GM23338 (cell line): ENCODE measurements at regions not wholly inside any gene's neighbourhood (a gene's known extent, or its start where the extent isn't known, plus 50 kb on each side); places are given as distances from the start of the nearest gene placed in this dataset.

ENCODE experiments used
- ATAC-seq: fragments of 200-7000 bp; cut with Tn5 transposase; 3 replicates; pipeline ENCODE4 v1.9.1; 2020
- DNase-seq: peaks from one replicate; pipeline ENCODE4 v3.0.0-alpha.2; 2015; ENCODE audit warnings: low spot score
- H2AFZ ChIP-seq: fragments of 200-600 bp; sonication (generic); 2 replicates; pipeline ENCODE4 v1.8.0; 2016; ENCODE audit warnings: antibody characterized with exemption, mild to moderate bottlenecking, moderate library complexity
- H3F3A ChIP-seq: fragments of 200-600 bp; sonication (generic); replicated peaks from 2 replicates; pipeline ENCODE4 v1.8.0; 2017; ENCODE audit warnings: antibody characterized with exemption, mixed run types, low read depth
- H3K27ac ChIP-seq: fragments of 200-600 bp; sonication (generic); 2 replicates; pipeline ENCODE4 v1.6.1; 2016; ENCODE audit warnings: low read depth
- H3K27me3 ChIP-seq: fragments of 200-600 bp; sonication (generic); 2 replicates; pipeline ENCODE4 v1.8.0; 2016; ENCODE audit warnings: mild to moderate bottlenecking, mixed run types, moderate library complexity; ENCODE audit not compliant: insufficient read depth
- H3K36me3 ChIP-seq: fragments of 200-600 bp; sonication (generic); 2 replicates; pipeline ENCODE4 v1.8.0; 2016; ENCODE audit warnings: mild to moderate bottlenecking; ENCODE audit not compliant: insufficient read depth
- H3K4me1 ChIP-seq: fragments of 200-600 bp; sonication (generic); 2 replicates; pipeline ENCODE4 v1.8.0; 2016; ENCODE audit warnings: mild to moderate bottlenecking, moderate library complexity; ENCODE audit not compliant: insufficient read depth
- H3K4me2 ChIP-seq: fragments of 200-600 bp; sonication (generic); 2 replicates; pipeline ENCODE4 v1.7.1; 2017; ENCODE audit warnings: mixed run types
- H3K4me3 ChIP-seq: fragments of 200-600 bp; sonication (generic); 2 replicates; pipeline ENCODE4 v1.6.1; 2016; ENCODE audit warnings: mixed run types
- H3K79me2 ChIP-seq: fragments of 200-600 bp; sonication (generic); replicated peaks from 2 replicates; pipeline ENCODE4 v1.8.0; 2017; ENCODE audit warnings: mild to moderate bottlenecking; ENCODE audit not compliant: insufficient read depth
- H3K9me2 ChIP-seq: fragments of 200-600 bp; sonication (generic); 2 replicates; pipeline ENCODE4 v1.8.0; 2017; ENCODE audit not compliant: insufficient read depth
- H4K20me1 ChIP-seq: fragments of 200-600 bp; sonication (generic); replicated peaks from 2 replicates; pipeline ENCODE4 v1.8.0; 2017; ENCODE audit warnings: mild to moderate bottlenecking; ENCODE audit not compliant: insufficient read depth
- H3K27ac Mint-ChIP-seq: 2 replicates; pipeline ENCODE4 v1.8.0; 2020; ENCODE audit warnings: inconsistent platforms, mild to moderate bottlenecking, moderate library complexity, mixed read lengths
- H3K27me3 Mint-ChIP-seq: 3 replicates; pipeline ENCODE4 v1.8.0; 2022; ENCODE audit warnings: low read depth, mild to moderate bottlenecking, moderate library complexity, mixed read lengths, inconsistent platforms; ENCODE audit not compliant: insufficient read depth, poor library complexity
- H3K36me3 Mint-ChIP-seq: 3 replicates; pipeline ENCODE4 v1.8.0; 2021; ENCODE audit warnings: low read depth, mild to moderate bottlenecking, inconsistent platforms, moderate library complexity, mixed read lengths
- H3K4me1 Mint-ChIP-seq: 3 replicates; pipeline ENCODE4 v1.8.0; 2020; ENCODE audit warnings: mild to moderate bottlenecking, inconsistent platforms, mixed read lengths
- H3K4me3 Mint-ChIP-seq: 3 replicates; pipeline ENCODE4 v1.8.0; 2021; ENCODE audit warnings: moderate library complexity, mild to moderate bottlenecking, inconsistent platforms, mixed read lengths
- H3K9me3 Mint-ChIP-seq: 3 replicates; pipeline ENCODE4 v1.8.0; 2020; ENCODE audit warnings: moderate library complexity, mild to moderate bottlenecking, inconsistent platforms, mixed read lengths
- CREB1 ChIP-seq: fragments of 250-450 bp; sonication (Bioruptor Pico); IDR thresholded peaks from 2 replicates; pipeline ENCODE4 v1.5.0; 2020; ENCODE audit warnings: low read depth, mild to moderate bottlenecking, moderate library complexity
- CTCF ChIP-seq, 2 experiments: fragments of 200-600 bp in 1 of 2; sonication (generic) in 1 of 2; conservative IDR thresholded peaks; 2 replicates each; pipeline versions ENCODE4 v1.5.1 to v1.6.1; 2016 to 2017; ENCODE audit warnings: antibody characterized with exemption in 2 of 2, low read depth in 2 of 2, mild to moderate bottlenecking in 2 of 2, moderate library complexity in 1 of 2
- ETS1 ChIP-seq: IDR thresholded peaks from 2 replicates; pipeline ENCODE4 v1.6.1; 2016; ENCODE audit warnings: antibody characterized with exemption
- EZH2 ChIP-seq: fragments of 200-600 bp; sonication (generic); IDR thresholded peaks from one replicate; pipeline ENCODE4 v1.8.0; 2017; ENCODE audit warnings: antibody characterized with exemption, mild to moderate bottlenecking, low read depth; ENCODE audit not compliant: unreplicated experiment
- EZH2phosphoT487 ChIP-seq: fragments of 200-600 bp; sonication (generic); IDR thresholded peaks from one replicate; pipeline ENCODE4 v1.8.1; 2018; ENCODE audit warnings: antibody characterized with exemption; ENCODE audit not compliant: unreplicated experiment
- JUNB ChIP-seq: IDR thresholded peaks from one replicate; pipeline ENCODE4 v1.6.1; 2016; ENCODE audit warnings: antibody characterized with exemption; ENCODE audit not compliant: unreplicated experiment
- NANOG ChIP-seq: IDR thresholded peaks from 2 replicates; pipeline ENCODE4 v1.6.1; 2016; ENCODE audit warnings: antibody characterized with exemption, borderline replicate concordance
- POLR2AphosphoS5 ChIP-seq: IDR thresholded peaks from 2 replicates; pipeline ENCODE4 v1.6.1; 2016; ENCODE audit warnings: antibody characterized with exemption, low read depth
- REST ChIP-seq: IDR thresholded peaks from one replicate; pipeline ENCODE4 v1.6.1; 2018; ENCODE audit warnings: antibody characterized with exemption; ENCODE audit not compliant: unreplicated experiment
- ZNF114 ChIP-seq: fragments of 250-450 bp; sonication (Bioruptor Pico); IDR thresholded peaks from 2 replicates; pipeline ENCODE4 v1.5.0; 2020; ENCODE audit warnings: mild to moderate bottlenecking, moderate library complexity
- ZNF331 ChIP-seq: fragments of 250-450 bp; sonication (Bioruptor Pico); IDR thresholded peaks from 2 replicates; pipeline ENCODE4 v1.5.0; 2020; ENCODE audit warnings: low read depth, mild to moderate bottlenecking, moderate library complexity
- ZNF462 ChIP-seq: fragments of 250-450 bp; sonication (Bioruptor Pico); IDR thresholded peaks from 2 replicates; pipeline ENCODE4 v1.5.0; 2020; ENCODE audit warnings: mild to moderate bottlenecking, moderate library complexity

GRCh38 chr20:63070771-63071540 is 64.2 kb upstream of the BHLHE23 start (continued):
- no peak for TF ChIP-seq ZNF462 (CRISPR knock-in tag)
- TF ChIP-seq JUNB: no peak

- Mint-ChIP-seq H3K36me3 (no peaks in the 10 kb centered on the region), H3K4me1 (peaks cover 8% of the 10 kb centered on the region), H3K27ac (no peak overlapping the region), H3K4me3 (no peak overlapping the region), H3K9me3 (no peaks in the 10 kb centered on the region), H3K27me3 (peaks cover 33% of the 10 kb centered on the region)
- Histone ChIP-seq H3K4me3 (no peak overlapping the region), H3K27me3 (peaks cover 29% of the 10 kb centered on the region), H3K4me2 (no peak overlapping the region), H3F3A (no peaks in the 10 kb centered on the region), H3K4me1 (peaks cover 8% of the 10 kb centered on the region; the same call in 1 of the 2 replicates), H3K27ac (no peak overlapping the region), H3K36me3 (no peaks in the 10 kb centered on the region), H3K9me2 (no peaks in the 10 kb centered on the region), H4K20me1 (no peaks in the 10 kb centered on the region; the same call in 1 of the 2 replicates), H2AFZ (no peak overlapping the region), H3K79me2 (no peaks in the 10 kb centered on the region)
- DNase-seq (no peak), ATAC-seq (no peak)
- no peak for TF ChIP-seq REST
- TF ChIP-seq ZNF331: no peak
- TF ChIP-seq ETS1: no peak
- TF ChIP-seq CTCF (conservative IDR thresholded peaks at IDR 0.05; ENCODE audit: low read depth in 2 of 2): no peak
- TF ChIP-seq NANOG: no peak
- TF ChIP-seq EZH2: no peak
- TF ChIP-seq POLR2AphosphoS5: no peak
- TF ChIP-seq CREB1 (CRISPR knock-in tag): no peak
- no peak for TF ChIP-seq JUNB
- TF ChIP-seq EZH2phosphoT487: no peak
- TF ChIP-seq ZNF114 (CRISPR knock-in tag): no peak
Observed at GRCh38 chr20:63070301-63070625, 63.5 kb upstream of the BHLHE23 start.
